ENCODE measurements at regions not wholly inside any gene's neighbourhood (a gene's known extent, or its start where the extent isn't known, plus 50 kb on each side); places are given as distances from the start of the nearest gene placed in this dataset.

DNA sequence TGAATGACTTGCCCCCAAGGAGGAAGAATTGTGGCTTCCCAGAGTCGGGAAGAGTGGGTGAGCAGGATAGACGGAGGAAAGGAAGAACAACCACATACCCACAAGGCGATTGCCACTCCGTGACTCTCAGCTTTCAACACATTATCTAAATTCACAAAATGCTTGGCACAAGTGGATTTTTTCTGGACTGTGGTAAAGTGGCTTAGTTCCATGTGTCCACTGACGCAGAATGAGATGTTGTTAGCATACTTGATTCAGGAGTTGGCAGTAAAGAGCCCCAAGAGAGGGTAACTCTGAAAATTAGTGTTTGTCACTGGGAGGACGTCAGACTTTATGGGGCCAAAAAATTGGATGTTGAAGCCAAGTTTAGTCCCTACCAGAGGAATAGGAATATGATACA lies 198.8 kb upstream of the CTNNB1 start:
- DNase-seq, result no peak

DNA sequence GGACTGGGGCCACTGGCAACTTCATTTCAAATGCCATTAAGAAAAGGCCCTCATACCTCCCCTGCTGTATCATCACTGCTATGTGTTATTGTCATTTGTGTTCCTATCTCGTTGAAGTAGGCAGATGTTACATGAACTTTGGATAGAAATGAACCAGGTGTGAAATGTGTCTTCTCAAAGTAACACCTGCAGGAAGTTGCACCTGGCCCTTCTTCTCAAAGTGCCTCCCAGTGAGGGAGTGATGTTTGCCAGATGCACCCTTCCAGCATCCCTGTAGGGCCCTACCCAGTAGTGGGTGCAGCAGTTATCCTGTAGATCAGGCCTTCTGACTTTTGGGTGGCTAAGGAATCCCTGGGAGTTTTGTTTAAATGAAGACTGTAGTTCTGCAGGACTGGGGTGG lies 197.7 kb upstream of the CTNNB1 start:
- DNase-seq, result no peak

DNA sequence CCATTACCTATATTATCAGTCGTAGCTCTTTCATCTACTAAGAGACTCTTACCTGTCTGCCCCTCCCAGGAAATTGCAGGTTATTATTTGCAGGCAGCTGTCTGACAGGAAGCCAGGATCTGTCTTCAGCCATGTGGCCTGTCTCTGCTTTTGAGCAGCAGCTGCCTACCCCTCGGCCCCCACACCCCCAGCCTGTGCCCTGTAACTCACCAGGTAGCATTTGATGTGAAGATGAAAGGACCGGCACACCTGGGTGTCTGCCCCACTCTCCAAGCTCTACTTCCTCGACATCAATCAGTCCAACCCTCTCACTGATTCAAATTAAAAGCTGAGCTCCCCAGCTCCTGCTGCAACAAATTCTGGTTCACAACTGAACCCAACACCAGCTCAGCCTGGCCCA lies 197.2 kb upstream of the CTNNB1 start:
- no peak for DNase-seq

DNA sequence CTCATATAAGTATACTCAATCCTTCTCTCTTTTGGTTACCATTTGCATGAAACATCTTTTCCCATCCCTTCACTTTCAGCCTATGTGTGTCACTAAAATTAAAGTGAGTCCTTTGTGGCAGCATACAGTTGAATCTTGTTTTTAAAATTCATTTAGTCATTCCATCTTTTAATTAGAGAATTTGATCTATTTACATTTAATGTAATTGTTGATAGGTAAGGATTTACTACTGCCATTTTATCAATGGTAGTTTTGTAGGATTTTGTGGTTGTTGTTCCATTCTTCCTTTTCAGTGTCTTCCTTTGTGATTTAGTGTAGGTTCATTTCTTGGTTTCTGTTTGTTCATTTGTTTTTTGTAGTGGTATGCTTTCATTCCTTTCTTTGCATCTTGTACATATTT lies 191.9 kb upstream of the CTNNB1 start:
- no peak for DNase-seq

DNA sequence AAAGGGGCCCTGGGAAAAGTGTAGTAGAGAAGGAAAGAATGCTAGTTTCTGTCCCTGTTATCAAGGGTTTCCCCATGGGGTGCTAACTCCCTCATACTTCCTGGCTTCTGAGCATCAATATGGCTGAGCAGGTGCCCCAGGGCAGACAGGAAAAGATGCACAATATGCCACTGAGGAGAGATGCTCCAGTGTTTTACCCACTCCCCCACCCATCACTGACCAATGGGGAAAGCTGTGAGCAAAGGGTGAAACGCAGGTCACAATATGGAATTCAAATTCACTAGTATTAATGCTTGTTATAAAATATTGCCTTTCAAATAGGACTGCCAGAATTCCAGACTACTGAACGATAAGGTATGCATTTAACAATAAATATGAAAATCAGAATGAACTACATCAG lies 187.5 kb upstream of the CTNNB1 start:
- no peak for DNase-seq

DNA sequence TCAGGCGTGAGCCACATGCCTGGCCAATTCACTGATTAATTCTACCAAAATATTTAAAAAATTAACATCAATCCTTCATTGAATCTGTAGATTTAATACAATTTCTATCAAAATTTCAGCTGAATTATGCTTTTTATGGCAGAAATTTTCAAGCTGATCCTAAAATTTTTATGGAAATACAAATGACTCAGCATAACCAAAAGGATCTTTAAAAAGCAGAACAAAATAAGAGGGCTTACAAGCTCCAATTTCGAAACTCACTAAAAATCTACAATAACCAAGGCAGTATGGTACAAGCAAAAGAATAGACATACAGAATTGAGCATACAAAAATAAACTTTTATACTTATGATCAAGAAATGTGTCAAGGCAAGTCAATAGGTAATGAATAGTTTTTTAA lies 180.4 kb upstream of the CTNNB1 start:
- DNase-seq, result no peak

DNA sequence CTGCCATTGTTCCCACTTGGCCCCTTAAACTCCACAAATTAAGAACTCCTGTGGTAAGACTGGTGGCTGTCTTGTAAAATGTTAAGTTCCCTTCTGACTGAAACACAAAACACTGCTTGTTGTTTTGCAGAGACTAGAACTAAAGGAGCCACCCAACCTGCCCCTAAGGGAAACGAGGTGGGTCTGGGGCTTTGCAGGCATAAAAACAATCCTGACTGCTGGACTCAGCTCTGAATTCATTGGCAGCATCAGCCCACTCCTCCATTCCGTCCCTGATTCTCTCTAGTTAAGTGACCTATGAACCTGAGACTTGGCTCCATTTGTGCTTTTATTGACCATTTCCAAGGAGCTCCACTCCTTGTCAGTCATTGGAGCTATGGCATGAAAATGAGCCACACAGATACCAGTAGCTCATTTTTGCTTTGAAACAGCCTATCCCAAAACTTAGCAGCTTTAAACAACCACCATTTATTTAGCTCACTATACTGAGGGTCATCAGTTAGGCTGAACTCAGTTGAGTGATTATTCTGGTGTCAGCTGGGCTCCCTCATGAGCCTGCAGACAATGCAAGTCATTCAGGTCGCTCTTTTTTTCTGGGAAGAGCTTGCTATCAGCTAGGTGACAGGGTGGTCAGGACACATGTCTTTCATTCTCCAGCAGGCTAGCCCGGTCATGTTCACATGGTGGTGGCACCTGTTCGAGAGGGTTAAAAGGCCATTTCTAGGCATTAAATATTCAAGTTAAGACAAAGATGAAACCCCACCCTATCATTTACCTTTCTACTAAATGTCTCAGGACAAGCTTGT lies 175.1 kb upstream of the CTNNB1 start:
- no peak for DNase-seq

DNA sequence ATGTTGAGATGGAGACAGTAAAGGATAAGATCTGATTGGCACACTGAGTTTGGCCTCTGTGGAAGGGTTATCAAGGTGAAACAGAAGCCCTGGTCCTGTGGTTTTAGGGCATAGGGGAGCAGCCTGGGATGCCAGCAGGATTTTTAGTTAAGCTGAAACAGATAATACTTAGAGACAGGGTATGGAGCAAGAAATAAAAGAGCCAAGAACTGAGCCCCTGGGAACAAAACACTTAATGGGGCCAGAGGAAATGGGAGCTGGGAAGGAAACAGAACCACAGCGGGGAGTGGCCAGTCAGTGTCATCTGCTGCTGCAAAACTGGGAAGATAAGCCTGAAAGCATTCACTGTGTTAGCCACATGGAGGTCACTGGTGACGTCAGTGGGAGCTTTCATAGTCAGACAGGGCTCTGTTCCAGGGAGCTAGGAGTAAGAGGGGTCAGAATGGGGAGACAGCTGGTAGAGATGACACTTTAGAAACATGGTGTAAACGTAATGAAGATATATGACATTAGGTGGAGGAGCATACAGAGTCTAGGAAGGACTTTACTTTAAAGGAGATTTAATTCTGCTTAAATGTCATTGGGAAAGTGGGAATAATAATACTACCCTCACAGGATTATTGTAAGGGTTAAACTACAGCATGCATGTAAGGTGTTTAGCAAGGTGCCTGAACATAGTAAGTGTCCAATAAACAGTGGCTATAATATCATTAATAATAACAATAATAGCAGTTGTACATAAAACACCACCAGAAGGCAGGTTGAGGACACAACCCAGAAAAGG lies 172.7 kb upstream of the CTNNB1 start:
- no peak for DNase-seq

DNA sequence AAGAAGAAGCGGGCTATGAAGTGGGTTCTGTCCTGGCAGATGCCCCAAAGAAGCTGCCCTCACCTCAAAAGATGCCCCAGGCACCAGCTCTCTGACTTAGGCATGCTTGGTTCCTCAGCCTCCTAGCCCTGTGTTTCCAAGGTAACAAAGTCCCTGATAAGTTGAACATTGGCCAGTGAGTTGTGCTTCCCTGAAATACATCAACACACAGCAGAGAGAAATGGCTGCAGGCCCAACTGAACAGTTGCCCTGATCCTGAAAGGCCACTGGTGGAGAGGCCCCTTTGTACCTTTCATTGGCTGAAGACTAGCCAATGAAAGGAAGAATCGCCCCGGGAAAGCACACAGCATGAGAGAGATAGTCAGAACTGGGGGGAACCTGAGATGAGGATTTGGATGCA lies 169.9 kb upstream of the CTNNB1 start:
- no peak for DNase-seq

DNA sequence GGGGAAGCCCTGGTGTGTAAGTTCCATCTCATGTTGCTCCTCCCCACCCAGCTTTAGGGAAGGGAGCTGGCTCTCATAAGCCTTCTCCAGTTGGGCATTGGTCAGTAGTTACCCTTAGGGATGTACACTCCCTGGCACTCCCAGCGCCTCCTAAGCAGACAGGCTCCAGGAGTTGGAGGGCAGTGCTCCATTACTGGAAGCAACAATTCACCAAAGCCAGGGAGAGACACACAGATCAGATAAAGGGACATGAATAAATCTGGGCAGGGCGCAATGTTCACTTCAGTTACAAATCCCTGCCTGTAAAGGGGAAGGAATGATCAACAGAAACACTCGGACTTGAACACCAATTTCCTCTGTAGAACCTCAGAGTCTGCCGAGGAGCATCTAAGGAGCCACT lies 169.1 kb upstream of the CTNNB1 start:
- DNase-seq, result no peak

DNA sequence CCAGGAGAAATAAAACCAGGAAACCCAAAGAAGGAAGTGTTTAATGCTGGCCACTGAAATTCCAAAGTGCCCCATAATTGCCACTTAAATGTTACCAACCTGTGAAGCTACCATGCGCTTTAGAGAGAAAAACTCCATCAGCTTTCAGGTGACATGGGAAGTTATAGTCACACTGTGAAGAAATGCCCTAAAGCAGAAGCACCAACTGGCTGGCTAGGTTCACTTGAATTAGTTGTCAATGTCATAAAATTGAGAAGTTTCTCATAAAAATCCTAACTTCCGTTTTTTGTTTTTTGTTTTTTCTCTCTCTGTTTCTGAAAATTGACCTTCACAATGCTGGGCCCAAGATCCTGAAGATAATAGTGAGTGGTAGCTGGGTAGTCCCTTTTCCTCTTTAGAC lies 167.9 kb upstream of the CTNNB1 start:
- DNase-seq, result no peak

DNA sequence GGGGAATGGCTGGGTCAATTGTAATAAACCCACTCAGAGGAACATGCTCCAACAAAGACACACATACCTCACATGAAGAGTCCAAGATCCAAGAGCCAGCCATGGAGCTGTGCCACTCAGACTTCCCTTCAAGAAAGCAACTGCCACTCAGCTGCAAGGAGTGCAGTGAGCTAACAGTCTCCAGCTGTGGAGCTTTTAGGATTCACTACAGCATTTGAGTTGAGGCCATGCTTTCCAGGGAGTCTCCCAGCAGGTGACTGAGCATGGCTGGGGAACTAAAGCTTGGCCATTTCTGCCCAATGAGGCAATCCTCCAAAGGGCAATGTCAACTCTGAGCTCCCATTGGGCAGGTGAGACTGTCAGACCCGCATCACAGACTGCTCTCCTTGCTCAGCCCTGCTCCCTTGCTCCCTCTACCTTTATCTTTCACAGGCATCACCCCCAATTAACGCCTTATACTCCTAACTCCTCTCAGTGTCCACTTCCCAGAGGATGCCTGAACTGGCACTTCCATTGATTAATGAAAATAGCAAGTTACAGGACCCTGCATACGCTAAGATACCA lies 165.3 kb upstream of the CTNNB1 start:
- DNase-seq, result no peak

DNA sequence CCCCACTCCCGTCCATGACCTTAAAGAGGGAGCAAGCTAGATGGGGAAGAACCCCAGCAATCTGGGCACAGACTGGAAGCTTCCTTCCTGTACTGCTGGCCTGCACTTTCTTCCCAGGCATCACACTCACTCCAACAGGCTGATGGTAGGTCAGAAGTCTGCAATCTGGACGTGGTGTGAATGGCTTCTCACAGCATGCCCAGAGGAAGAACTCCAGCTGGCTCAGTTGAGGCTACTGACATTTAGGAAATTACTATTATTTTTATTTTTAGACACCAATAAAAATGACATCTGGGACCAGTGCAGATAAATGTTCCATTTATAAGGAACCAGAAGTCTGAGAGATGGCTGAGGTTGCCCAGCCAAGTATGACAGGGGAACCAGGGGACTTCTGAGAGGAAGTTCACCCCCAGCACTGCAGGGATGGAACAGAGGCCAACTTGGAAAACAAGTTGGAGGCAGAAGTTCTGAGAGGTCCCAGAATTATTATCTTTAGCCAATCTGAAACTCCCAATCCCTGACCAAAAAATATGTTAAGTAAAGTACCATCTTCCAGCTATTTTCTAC lies 163.8 kb upstream of the CTNNB1 start:
- no peak for DNase-seq

DNA sequence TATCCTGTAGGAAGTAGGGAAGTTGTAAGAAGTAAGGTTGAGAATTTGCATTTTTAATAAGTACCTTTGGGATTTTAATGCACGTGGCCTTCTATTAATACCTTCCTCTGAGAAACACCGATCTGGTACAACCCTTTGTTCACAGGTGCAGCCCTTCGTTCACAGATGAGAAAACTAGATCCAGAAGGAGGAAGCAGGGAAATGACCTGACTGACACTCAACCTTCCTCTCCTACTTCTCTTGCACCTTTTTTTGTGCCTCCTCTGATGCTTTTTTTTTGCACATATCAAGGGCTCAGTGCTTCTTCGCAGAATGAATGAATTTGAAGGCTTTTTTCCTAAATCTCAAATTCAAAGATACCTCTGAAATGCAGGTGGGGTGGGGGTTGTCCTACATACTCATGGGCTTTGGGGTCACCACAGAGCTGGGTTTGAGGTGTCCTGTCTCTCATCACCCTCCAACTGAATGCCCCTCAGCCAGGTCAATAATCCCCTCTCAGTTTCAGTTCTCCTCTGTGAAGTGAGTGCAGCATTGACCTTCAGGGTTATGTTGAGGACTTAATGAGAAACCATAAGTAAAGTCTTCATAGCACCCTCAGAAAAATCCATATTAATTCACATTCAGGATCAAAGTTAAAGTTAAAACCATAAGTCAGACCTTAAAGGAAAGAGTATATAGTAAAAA lies 161.5 kb upstream of the CTNNB1 start:
- DNase-seq, result no peak

DNA sequence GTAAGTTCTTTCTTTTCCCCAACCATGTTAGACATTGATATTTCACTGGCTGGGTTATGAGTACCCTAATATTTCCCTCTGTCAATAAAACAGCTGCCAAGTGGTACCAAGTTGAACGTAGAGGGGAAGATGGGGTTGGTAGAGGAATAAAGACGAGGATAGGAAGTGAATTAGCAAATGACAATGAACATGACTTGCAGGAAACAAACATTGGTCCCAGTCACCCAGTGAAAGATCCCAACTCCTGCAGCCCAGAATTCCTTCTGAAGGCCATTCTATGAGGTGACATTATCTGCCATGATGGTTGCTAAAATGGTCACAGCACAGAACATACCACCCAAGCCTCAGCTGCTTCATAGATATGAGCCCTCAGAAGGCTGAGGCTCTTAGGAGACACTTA lies 159.0 kb upstream of the CTNNB1 start:
- no peak for DNase-seq

DNA sequence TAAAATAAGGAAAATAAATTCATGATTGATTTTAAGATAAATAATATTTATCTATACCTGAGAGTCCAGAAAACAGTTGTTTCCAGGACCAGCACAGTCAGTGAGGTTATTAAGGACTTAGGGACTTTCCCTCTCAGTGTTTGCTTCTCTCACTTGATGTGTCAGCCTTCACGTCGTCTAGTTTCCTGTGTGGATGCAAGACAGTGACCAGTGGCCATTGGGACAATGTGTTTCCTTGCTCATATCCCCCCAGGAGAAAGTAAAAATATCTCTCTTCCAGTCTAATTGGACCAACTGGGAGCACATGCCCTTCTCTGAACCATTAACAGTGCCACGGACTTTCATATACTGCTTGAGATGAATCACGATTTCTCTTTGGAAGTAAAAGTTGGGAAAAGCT lies 157.8 kb upstream of the CTNNB1 start:
- no peak for DNase-seq

DNA sequence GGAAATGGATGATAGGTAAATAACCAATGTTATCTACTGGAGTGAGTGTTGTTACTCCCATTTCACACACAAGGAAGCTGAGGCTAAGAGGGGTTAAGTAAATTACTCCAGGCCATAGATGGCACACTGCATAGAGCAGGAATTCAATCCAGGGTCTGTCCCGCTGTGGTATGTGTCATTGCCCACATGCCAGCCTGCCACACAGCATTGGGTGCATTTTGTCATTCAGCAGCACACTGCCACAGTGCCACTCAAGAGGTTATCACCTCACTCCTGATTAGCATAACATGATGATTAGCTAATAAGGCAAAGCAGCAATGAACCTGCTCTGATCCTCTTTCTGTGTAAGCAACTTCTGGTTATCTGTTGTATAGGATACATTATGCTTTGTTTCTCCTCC lies 157.4 kb upstream of the CTNNB1 start:
- DNase-seq, result no peak

DNA sequence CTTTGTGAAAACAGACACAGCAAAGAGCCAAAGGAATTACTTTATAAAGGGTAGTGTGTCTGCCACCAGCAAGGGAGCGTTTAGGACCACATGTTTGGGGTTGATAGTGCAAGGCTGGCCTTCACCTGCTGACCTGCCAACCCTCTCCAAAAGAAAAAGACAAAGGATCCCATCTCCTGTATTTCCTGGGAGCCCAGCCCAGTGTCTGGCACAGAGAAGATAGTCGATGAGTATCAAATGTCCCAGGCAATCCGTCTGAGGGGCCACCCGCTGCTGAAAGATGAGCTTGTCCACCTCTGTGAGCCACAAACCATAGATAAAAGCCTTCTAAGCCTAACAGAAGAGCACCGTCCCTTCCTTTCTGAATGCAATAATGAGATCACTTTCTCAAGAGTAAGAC lies 154.8 kb upstream of the CTNNB1 start:
- no peak for DNase-seq

DNA sequence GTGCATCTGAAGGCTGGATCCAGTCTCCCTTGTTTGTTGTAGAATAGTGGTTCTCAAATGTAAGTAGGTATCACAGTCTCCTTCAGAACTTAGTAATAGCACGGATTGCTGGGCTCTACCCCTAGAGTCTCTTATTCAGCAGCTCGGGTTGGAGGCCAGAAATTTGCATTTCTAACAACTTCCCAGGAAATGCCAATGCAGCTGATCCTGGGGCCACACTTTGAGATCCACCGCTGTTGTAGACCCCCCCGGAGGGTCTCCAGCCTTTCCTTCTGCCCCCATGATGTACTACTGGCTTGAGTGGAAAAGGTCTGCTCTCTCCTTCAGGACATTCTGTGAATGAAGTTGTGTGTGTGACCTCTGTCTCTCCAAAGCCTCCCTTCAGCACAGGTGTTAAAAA lies 153.8 kb upstream of the CTNNB1 start:
- no peak for DNase-seq

DNA sequence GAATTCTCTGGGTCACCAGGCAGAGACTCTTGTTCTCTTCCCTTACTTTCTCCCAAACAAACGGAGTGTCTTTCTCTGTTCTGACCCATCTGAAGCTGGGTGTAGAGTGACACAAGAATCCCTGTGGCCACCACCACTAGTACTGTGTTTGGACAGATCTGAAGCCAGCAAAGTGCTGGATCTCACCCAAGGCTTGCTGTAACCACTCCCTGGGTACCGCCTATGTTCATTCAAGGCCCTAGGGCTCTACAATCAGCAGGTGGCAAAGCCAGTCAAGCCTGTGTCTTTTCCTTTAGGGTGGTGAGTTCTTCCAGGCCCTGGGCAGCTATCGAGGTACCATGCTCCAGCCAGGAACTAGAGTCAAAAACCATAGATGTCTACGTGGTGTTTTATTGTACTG lies 149.2 kb upstream of the CTNNB1 start:
- no peak for DNase-seq

DNA sequence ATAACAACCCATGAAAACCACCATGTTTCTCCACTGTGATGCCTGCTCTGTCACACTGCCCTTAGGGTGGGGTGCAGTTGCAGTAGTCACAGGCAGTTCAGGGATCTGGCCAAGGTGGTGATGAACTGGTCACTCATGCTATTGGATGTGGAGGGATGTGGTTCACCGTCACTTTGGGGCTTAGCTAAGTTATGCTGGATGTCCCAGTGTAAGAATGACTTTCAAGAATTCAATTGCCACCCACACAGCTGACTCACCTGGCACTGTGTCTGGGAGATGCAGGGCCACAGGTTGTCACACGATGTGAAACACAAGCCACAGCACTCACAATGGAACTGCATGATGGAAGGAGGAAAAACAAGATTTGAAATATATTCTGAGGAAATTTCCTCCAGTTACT lies 146.1 kb upstream of the CTNNB1 start:
- DNase-seq, result no peak

DNA sequence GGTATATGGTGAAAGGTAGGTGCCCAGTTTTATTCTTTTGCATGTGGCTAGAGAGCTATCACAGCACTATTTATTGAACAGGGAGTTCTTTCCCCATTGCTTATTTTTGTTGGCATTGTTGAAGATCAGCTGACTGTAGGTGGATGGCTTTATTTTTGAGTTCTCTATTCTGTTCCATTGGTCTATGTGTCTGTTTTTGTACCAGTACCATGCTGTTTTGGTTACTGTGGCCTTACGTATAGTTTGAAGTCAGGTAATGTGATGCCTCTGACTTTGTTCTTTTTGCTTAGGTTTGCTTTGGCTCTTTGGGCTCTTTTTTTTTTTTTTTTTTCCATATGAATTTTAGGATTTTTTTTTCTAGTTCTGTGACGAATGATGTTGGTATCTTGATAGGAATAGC lies 139.2 kb upstream of the CTNNB1 start:
- no peak for DNase-seq

DNA sequence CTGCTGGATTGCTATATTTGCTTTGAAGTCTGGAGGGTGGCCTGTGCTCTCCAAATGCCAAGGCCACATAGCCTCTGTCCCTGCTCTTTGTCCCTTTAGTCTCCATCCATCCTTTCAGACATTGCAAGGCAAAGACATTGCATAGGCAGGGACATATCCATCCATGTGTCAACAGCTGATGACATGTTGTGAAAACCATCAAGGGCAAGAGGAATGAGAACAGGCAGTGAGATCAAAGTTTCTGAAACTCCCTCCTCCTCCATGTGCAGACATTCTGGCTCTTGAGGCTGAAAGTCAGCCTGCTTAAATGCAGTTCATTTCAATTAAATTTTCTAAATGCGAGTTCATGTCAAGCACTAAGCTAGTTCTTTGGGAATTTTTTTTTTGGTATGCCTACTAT lies 135.2 kb upstream of the CTNNB1 start:
- no peak for DNase-seq
